ENCODE measurements at regions not wholly inside any gene's neighbourhood (a gene's known extent, or its start where the extent isn't known, plus 50 kb on each side); places are given as distances from the start of the nearest gene placed in this dataset.

DNA sequence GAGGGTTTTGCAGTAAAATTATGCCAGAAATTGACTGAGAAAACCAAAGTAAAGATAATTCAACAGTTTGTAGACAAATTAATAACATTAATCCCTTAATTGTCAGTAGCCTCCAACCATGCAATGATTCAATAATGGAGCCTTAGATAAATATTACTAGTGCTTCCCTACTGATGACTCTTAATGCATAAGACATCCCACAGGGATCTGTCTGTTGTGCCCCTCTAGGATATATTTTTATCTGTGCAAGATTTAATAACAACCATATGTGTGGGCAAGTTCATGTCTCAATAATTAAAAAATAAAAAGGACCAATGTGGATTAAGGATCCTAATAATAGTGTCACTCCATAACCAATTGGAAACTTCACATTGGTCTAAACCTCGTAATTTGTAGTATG, 230.3 kb upstream of the TCF4 start:
- no peak for TF ChIP-seq CEBPB (IDR thresholded peaks at IDR 0.05; ENCODE audit: low read depth, low read length)
- no peak for TF ChIP-seq RFX5 (IDR thresholded peaks at IDR 0.05; ENCODE audit: borderline replicate concordance, low read depth, low read length)
- no peak for TF ChIP-seq ZNF274 (IDR thresholded peaks at IDR 0.05; ENCODE audit: borderline replicate concordance, extremely low read depth, low read length)
- no peak for TF ChIP-seq EZH2 (IDR thresholded peaks at IDR 0.05; ENCODE audit: low read depth, low read length, severe bottlenecking)
- no peak for TF ChIP-seq CBX8 (IDR thresholded peaks at IDR 0.05; ENCODE audit: borderline replicate concordance, low read depth, low read length)
- TF ChIP-seq NANOG (IDR thresholded peaks at IDR 0.05; ENCODE audit: insufficient read depth, low read depth, low read length, poor library complexity, severe bottlenecking): no peak
- TF ChIP-seq POLR2AphosphoS5 (IDR thresholded peaks at IDR 0.05; ENCODE audit: low read depth, low read length): no peak
- TF ChIP-seq, protein P1, sequence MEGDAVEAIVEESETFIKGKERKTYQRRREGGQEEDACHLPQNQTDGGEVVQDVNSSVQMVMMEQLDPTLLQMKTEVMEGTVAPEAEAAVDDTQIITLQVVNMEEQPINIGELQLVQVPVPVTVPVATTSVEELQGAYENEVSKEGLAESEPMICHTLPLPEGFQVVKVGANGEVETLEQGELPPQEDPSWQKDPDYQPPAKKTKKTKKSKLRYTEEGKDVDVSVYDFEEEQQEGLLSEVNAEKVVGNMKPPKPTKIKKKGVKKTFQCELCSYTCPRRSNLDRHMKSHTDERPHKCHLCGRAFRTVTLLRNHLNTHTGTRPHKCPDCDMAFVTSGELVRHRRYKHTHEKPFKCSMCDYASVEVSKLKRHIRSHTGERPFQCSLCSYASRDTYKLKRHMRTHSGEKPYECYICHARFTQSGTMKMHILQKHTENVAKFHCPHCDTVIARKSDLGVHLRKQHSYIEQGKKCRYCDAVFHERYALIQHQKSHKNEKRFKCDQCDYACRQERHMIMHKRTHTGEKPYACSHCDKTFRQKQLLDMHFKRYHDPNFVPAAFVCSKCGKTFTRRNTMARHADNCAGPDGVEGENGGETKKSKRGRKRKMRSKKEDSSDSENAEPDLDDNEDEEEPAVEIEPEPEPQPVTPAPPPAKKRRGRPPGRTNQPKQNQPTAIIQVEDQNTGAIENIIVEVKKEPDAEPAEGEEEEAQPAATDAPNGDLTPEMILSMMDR (IDR thresholded peaks at IDR 0.05; ENCODE audit: control extremely low read depth in 1 of 3, insufficient read depth in 1 of 3, low read depth in 1 of 3, low read length in 3 of 3): no peak
- TF ChIP-seq CHD1 (IDR thresholded peaks at IDR 0.05; ENCODE audit: low read depth, low read length): no peak
- no peak for TF ChIP-seq SP4 (IDR thresholded peaks at IDR 0.05; ENCODE audit: low read length)

Measured in H1 (cell line).